ENCODE measurements at regions not wholly inside any gene's neighbourhood (a gene's known extent, or its start where the extent isn't known, plus 50 kb on each side); places are given as distances from the start of the nearest gene placed in this dataset.

DNA sequence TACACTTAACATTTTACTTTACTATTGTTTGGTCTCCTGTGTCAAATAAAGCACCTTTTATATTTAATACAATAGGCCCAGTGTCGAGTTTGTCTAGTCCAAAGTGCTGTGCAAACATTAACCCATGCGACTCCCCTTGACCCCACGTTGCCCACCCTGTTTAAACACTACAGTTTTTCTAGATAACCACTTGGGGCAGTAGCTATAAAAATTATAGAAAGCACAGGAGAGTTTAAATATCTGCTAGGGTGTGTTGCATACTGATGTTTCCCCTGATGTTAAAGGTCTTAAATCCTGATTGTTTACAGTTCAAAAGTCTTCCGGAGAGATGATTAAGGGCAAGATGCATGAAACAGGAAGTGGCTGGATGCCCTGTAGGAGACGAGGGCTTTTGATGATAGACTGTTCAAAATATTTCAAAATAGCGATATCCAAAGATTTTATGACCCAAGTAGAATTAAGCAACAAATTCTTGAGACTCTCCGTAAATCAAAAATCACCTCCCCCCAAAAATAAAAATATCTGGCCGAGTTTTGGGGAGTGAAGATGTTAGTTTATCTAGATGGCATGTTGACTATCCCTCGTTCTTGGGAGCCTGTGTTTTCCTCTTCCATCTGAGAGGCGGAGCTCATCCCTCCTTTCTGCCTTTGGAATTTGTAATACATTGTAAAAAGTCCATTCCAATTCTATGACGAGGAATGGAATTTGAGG is 167.1 kb downstream of the FGF9 start:
- no peaks in the 10 kb centered on the region for H3K9me3 ChIP-seq (ENCODE audit: control insufficient read depth, low read length)
- WGBS, result 55% methylated on average over 11 of the region's 11 CpGs
- H3K27ac ChIP-seq (ENCODE audit: low read length), result no peak overlapping the region
- ATAC-seq (no peak), DNase-seq (no peak)
- no peaks in the 10 kb centered on the region for H3K27me3 ChIP-seq (ENCODE audit: control insufficient read depth, insufficient read depth)
- intact Hi-C loops (cut with DNase I), result no loop called here
- no peak overlapping the region for H3K4me3 ChIP-seq (ENCODE audit: low read length)
- no peaks in the 10 kb centered on the region for H3K4me1 ChIP-seq (ENCODE audit: control insufficient read depth, insufficient read depth, low read length)

DNA sequence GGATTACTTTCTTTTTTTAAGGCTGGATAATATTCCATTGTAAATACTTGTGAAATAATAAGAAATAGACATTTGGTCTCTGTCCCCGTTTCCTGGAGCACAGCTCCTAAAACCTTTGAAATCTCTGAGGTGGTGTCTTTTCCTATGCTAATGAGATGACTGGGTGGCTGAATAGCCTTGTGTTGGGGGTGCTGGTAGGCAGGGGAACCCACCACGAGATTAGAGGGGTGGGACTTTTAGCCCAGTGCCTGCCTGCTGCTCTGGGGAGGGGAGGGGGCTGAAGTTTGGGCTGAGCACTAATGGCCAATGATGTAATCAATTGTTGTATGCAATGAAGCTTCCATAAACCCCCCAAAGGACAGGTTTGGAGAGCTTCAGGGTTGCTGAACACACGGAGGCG is 175.7 kb downstream of the FGF9 start:
- no peaks in the 10 kb centered on the region for H3K27me3 ChIP-seq (ENCODE audit: control insufficient read depth, insufficient read depth)
- DNase-seq, result no peak
- 76% methylated on average over 4 of the region's 4 CpGs for WGBS

DNA sequence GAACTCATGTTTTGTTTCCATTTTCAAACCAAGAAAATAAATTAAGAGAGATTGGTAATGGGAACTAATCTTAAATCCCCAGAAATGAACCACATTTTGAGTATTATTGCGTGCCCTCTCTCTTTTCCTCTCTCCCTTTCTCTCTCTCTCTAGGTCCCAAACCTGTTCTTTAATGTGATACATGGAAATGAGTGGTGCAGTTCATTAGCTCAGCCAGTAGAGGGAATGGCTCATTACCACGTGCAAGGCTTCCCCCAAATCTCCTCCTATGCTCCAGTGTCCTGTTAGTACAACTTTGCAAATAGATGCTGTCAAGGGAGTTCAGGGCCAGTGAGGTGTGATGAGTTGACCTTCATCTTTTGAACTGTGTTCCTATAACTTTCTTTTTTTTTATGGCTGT is 178.4 kb downstream of the FGF9 start:
- no peak overlapping the region for H3K4me3 ChIP-seq (ENCODE audit: low read length)
- H3K4me1 ChIP-seq (ENCODE audit: control insufficient read depth, insufficient read depth, low read length), result no peaks in the 10 kb centered on the region
- DNase-seq, result no peak
- H3K9me3 ChIP-seq (ENCODE audit: control insufficient read depth, low read length), result no peaks in the 10 kb centered on the region
- 36% methylated on average over 2 of the region's 2 CpGs for WGBS
- ATAC-seq, result peak; percentile 72 to 80
- H3K27me3 ChIP-seq (ENCODE audit: control insufficient read depth, insufficient read depth), result no peaks in the 10 kb centered on the region
- H3K27ac ChIP-seq (ENCODE audit: low read length), result no peak overlapping the region
- intact Hi-C loops (cut with DNase I), result no loop called here

More for the DNA sequence above, 175.7 kb downstream of the FGF9 start:
- no peaks in the 10 kb centered on the region for H3K4me1 ChIP-seq (ENCODE audit: control insufficient read depth, insufficient read depth, low read length)
- H3K9me3 ChIP-seq (ENCODE audit: control insufficient read depth, low read length), result no peaks in the 10 kb centered on the region
- ATAC-seq, result no peak
- intact Hi-C loops (cut with DNase I), result no loop called here
- no peak overlapping the region for H3K27ac ChIP-seq (ENCODE audit: low read length)
- H3K4me3 ChIP-seq (ENCODE audit: low read length), result no peak overlapping the region

DNA sequence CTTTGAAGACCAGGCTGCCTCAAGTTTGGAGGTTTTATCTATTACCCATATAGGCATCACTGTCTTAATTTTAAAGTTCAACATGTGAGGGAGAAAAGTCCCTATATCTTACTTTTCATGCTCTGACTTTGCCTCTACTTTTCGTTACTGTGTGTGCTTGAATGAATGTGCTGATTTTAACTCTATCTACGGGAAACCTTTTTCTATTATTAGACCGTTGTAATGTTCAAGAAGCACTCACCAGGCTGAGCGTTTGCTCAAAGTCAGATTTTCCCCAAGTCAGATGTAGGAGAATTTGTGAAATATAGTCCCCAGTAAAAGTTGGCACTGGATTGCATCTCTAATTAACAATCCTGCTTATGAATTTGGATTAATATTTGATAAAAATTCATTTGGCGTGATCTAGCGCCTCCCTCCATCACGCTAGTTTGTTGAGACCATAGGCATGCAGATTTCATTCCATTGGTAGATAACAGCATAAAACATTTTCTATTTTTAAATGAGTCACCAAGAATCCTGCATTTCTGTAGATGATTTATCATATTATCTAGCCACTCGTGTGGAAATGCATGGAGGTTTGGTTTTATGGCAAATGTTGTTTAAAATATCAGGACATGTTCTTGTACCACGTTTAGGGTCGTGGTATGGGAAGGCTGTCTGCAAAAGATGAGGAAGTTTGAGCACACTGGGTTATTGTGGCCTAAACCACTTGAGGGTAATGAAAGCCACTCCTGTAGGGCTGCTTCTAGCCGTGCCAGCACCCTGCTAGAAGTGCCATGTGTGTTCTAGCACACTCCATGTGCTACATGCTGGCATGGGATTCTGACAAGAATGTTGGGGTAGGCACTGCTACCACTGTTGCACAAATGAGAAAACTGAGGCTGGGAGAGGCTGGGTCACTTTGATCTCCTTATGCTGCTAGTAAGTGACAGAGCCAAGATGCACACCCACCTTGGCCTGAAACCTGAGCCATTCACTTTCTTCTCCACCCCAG is 179.4 kb downstream of the FGF9 start:
- no peaks in the 10 kb centered on the region for H3K9me3 ChIP-seq (ENCODE audit: control insufficient read depth, low read length)
- H3K4me1 ChIP-seq (ENCODE audit: control insufficient read depth, insufficient read depth, low read length), result no peaks in the 10 kb centered on the region
- no peak overlapping the region for H3K27ac ChIP-seq (ENCODE audit: low read length)
- ATAC-seq, result no peak
- H3K4me3 ChIP-seq (ENCODE audit: low read length), result no peak overlapping the region
- H3K27me3 ChIP-seq (ENCODE audit: control insufficient read depth, insufficient read depth), result no peaks in the 10 kb centered on the region
- no peak for DNase-seq
- WGBS, result 40% methylated on average over 11 of the region's 11 CpGs
- intact Hi-C loops (cut with DNase I), result no loop called here

DNA sequence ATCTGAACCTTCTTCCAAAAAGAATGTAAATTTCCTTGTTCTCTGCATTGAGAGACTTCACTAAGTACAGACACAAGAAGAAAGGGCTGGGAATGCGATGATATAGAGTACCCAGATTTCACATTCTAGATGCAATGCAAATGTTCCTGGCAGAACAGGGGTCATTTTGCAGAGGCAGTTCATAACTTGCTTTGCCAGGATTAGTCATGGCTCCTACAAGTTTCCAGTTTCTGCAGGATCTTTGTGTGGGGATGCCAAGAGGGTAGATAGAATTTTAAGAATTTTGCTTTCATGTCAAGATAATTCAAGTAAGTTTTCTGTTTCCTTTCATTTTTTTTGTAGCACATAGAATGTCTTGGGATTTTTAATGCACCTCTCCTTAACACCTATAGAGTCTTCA is 181.2 kb downstream of the FGF9 start:
- WGBS, result 84% methylated on average over 1 of the region's 1 CpG
- no peak for ATAC-seq
- no peaks in the 10 kb centered on the region for H3K27me3 ChIP-seq (ENCODE audit: control insufficient read depth, insufficient read depth)
- intact Hi-C loops (cut with DNase I), result no loop called here
- H3K4me1 ChIP-seq (ENCODE audit: control insufficient read depth, insufficient read depth, low read length), result no peaks in the 10 kb centered on the region
- H3K27ac ChIP-seq (ENCODE audit: low read length), result no peak overlapping the region
- DNase-seq, result no peak
- H3K9me3 ChIP-seq (ENCODE audit: control insufficient read depth, low read length), result no peaks in the 10 kb centered on the region
- no peak overlapping the region for H3K4me3 ChIP-seq (ENCODE audit: low read length)

DNA sequence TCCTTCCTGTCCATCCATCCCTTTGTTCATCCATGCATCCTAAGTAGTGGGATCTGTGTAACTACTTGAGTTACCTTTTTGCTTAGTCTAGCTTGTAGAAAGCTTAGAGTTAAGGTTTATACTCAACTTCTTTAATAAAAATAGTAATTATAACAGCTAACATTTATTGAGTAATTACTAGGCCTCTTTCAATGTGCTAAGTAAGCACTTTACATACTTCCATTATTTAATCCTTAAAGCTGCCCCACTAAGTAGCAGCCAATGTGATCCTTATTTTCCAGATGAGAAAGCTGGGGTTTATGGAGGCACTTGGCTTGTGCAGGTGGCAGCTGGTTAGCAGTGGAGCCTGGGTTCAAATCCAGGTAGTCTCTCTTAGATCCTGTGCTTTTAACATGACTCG is 182.9 kb downstream of the FGF9 start:
- 91% methylated on average over 1 of the region's 1 CpG for WGBS
- ATAC-seq, result no peak
- intact Hi-C loops (cut with DNase I), result no loop called here

DNA sequence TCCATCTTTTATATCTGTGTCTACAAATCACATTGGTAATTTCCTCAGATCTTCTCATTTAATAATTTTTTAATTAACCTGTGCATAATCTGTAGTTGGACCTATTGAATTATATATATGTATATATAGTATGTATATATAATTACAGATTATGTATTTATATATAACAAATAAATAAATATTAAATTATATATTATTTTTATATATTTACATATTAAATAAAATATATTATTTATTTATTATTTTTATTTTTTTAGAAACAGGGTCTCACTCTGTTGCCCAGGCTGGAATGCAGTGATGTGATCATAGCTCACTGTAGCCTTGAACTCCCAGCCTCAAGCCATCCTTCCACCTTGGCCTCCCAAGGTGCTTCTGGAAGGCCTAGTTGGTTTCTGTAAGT is 197.9 kb downstream of the FGF9 start:
- DNase-seq (no peak), ATAC-seq (no peak)
- intact Hi-C loops (cut with DNase I), result no loop called here
- Histone ChIP-seq H3K4me1 (ENCODE audit: control insufficient read depth, insufficient read depth, low read length) (no peaks in the 10 kb centered on the region), H3K4me3 (ENCODE audit: low read length) (no peak overlapping the region), H3K27me3 (ENCODE audit: control insufficient read depth, insufficient read depth) (no peaks in the 10 kb centered on the region), H3K9me3 (ENCODE audit: control insufficient read depth, low read length) (no peaks in the 10 kb centered on the region), H3K27ac (ENCODE audit: low read length) (no peak overlapping the region)

More for the DNA sequence above, 182.9 kb downstream of the FGF9 start:
- Histone ChIP-seq H3K9me3 (ENCODE audit: control insufficient read depth, low read length) (no peaks in the 10 kb centered on the region), H3K27ac (ENCODE audit: low read length) (no peak overlapping the region), H3K4me3 (ENCODE audit: low read length) (no peak overlapping the region), H3K27me3 (ENCODE audit: control insufficient read depth, insufficient read depth) (no peaks in the 10 kb centered on the region), H3K4me1 (ENCODE audit: control insufficient read depth, insufficient read depth, low read length) (no peaks in the 10 kb centered on the region)
- DNase-seq, result no peak

DNA sequence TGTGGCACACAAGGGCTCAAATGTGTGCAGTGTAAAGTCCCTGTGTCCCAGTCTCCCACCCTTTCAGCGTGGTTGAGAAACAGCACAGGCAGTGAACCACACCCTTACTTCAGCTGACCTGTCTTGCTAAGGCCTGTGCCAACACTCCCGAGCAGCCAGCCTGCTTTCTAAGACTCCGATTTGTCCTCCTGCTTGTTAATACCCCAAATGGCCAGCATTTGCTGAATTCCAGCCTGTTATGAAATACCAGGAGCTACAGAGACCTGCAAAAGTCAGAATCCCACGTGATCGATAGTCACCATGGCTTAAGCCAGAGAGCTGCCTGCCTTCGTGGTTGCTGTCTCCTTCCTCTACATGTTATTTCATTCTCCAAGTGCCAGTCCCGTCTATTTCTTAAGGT is 200.5 kb downstream of the FGF9 start:
- no peaks in the 10 kb centered on the region for H3K27me3 ChIP-seq (ENCODE audit: control insufficient read depth, insufficient read depth)
- no peak overlapping the region for H3K27ac ChIP-seq (ENCODE audit: low read length)
- DNase-seq (no peak), ATAC-seq (no peak)
- no peaks in the 10 kb centered on the region for H3K9me3 ChIP-seq (ENCODE audit: control insufficient read depth, low read length)
- intact Hi-C loops (cut with DNase I), result no loop called here
- no peaks in the 10 kb centered on the region for H3K4me1 ChIP-seq (ENCODE audit: control insufficient read depth, insufficient read depth, low read length)
- WGBS, result 87% methylated on average over 7 of the region's 7 CpGs
- no peak overlapping the region for H3K4me3 ChIP-seq (ENCODE audit: low read length)

DNA sequence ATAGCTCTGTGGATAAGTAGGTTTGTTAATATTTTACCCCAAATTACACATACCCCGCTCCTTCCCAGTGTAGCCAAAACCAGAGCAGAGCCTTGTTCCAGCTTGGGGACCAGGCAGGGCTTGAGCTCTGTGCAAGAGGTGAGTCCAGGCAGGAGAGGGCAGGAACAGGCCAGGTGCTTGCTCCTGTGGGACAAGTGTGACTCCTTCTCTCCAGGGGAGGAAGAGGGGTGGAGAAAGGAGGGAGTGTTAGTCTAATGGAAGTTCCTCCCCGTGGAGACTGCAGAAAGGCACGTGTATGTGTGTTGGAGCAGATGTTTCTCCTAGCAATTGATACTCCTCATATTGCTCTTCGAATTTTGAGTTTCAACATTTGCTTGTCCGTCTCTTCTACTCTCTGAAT is 201.0 kb downstream of the FGF9 start:
- ATAC-seq, result no peak
- 75% methylated on average over 5 of the region's 5 CpGs for WGBS

DNA sequence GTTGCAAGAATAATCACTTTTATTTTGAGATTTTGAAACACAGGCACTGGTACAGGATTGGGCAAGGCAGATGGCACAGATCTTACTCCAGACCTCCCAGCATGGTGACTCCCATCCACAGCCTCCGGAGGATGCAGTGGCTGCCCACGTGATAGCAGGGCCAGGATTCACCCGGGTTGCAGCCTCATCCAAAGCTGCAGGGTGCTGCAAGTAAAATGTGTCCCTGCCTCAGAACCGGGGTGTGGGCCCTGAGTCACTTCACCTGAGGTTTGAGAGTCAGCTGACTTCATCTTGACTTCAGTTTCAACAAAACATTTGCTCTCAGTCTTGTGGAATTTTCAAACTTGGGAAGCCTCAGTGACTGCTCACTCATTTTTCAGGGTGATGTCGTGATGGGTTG is 201.9 kb downstream of the FGF9 start:
- Histone ChIP-seq H3K4me1 (ENCODE audit: control insufficient read depth, insufficient read depth, low read length) (no peaks in the 10 kb centered on the region), H3K27ac (ENCODE audit: low read length) (no peak overlapping the region), H3K27me3 (ENCODE audit: control insufficient read depth, insufficient read depth) (no peaks in the 10 kb centered on the region), H3K4me3 (ENCODE audit: low read length) (no peak overlapping the region), H3K9me3 (ENCODE audit: control insufficient read depth, low read length) (no peaks in the 10 kb centered on the region)
- DNase-seq (no peak), ATAC-seq (peak in 1 of 2 donors; percentile 31)
- WGBS, result 57% methylated on average over 5 of the region's 5 CpGs
- intact Hi-C loops (cut with DNase I), result no loop called here

More for the DNA sequence above, 201.0 kb downstream of the FGF9 start:
- Histone ChIP-seq H3K4me1 (ENCODE audit: control insufficient read depth, insufficient read depth, low read length) (no peaks in the 10 kb centered on the region), H3K4me3 (ENCODE audit: low read length) (no peak overlapping the region), H3K27ac (ENCODE audit: low read length) (no peak overlapping the region), H3K27me3 (ENCODE audit: control insufficient read depth, insufficient read depth) (no peaks in the 10 kb centered on the region), H3K9me3 (ENCODE audit: control insufficient read depth, low read length) (no peaks in the 10 kb centered on the region)
- DNase-seq, result no peak
- intact Hi-C loops (cut with DNase I), result no loop called here

DNA sequence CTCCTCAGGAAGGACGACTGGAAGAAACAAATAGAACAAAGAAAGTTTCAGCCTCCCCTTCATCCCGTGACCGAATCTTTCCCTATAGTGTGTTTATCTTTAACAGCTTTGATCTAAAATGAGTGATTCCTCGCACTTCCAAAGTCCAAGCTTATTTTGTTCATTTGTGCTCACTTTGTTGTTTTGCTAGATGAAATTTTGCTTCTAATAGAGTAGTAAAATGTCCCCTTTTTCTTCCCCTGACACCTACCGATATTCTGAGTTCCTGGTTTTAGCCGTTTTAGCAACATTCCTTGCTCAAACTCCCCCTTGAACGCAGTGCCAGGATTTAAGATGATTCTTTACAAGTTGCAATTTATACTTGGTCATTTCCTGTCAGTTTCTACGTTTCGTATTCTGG is 204.2 kb downstream of the FGF9 start:
- Histone ChIP-seq H3K4me3 (ENCODE audit: low read length) (no peak overlapping the region), H3K9me3 (ENCODE audit: control insufficient read depth, low read length) (no peaks in the 10 kb centered on the region), H3K27me3 (ENCODE audit: control insufficient read depth, insufficient read depth) (no peaks in the 10 kb centered on the region), H3K4me1 (ENCODE audit: control insufficient read depth, insufficient read depth, low read length) (no peaks in the 10 kb centered on the region), H3K27ac (ENCODE audit: low read length) (no peak overlapping the region)
- ATAC-seq (no peak), DNase-seq (no peak)
- intact Hi-C loops (cut with DNase I), result no loop called here
- 62% methylated on average over 9 of the region's 9 CpGs for WGBS

Measured in right cardiac atrium (tissue), 5 donors.